ENCODE measurements at regions not wholly inside any gene's neighbourhood (a gene's known extent, or its start where the extent isn't known, plus 50 kb on each side); places are given as distances from the start of the nearest gene placed in this dataset.

- TF ChIP-seq CTCF (conservative IDR thresholded peaks at IDR 0.05; ENCODE audit: low read length) (no peak), EZH2phosphoT487 (IDR thresholded peaks at IDR 0.05; ENCODE audit: borderline replicate concordance, low read depth, low read length) (no peak)
Observed at GRCh38 chr4:153034681-153035080, 98.6 kb downstream of the FHDC1 start.

Measured in OCI-LY7 (cell line).